GM12878 (cell line): ENCODE measurements at regions not wholly inside any gene's neighbourhood (a gene's known extent, or its start where the extent isn't known, plus 50 kb on each side); places are given as distances from the start of the nearest gene placed in this dataset.

Source experiments
- BHLHE40 ChIP-seq, 2 experiments: fragments of 450-650 bp in 1 of 2; IDR thresholded peaks; 2 replicates each; pipeline ENCODE4 v1.6.1; 2011 to 2017; ENCODE audit warnings: low read depth in 2 of 2, borderline replicate concordance in 1 of 2, improper control_type of control experiment in 1 of 2, low read length in 1 of 2, mild to moderate bottlenecking in 1 of 2
- CBX5 ChIP-seq: sonication (generic); IDR thresholded peaks from 2 replicates; pipeline ENCODE4 v1.6.1; 2016; ENCODE audit warnings: low read depth, moderate library complexity, mild to moderate bottlenecking, inconsistent platforms
- CHD1 ChIP-seq: IDR thresholded peaks from 2 replicates; pipeline ENCODE4 v1.6.1; 2012; ENCODE audit warnings: low read depth, low read length, improper control_type of control experiment
- CHD2 ChIP-seq: IDR thresholded peaks from 2 replicates; pipeline ENCODE4 v1.6.1; 2011; ENCODE audit warnings: low read depth, low read length, improper control_type of control experiment, borderline replicate concordance
- EGR1 ChIP-seq, 2 experiments: IDR thresholded peaks; 1 replicate in 1 of 2; 2 replicates in 1 of 2; pipeline ENCODE4 v1.6.1; 2011 to 2012; ENCODE audit warnings: low read depth in 2 of 2, low read length in 2 of 2, borderline replicate concordance in 1 of 2, mild to moderate bottlenecking in 1 of 2, moderate library complexity in 1 of 2
- EZH2 ChIP-seq: IDR thresholded peaks from 2 replicates; pipeline ENCODE4 v1.6.1; 2012; ENCODE audit warnings: low read depth, mild to moderate bottlenecking, control low read depth, inconsistent platforms, low read length, borderline replicate concordance; ENCODE audit not compliant: control insufficient read depth
- FOS ChIP-seq: IDR thresholded peaks from 3 replicates; pipeline ENCODE4 v1.6.1; 2011; ENCODE audit warnings: borderline replicate concordance; ENCODE audit not compliant: insufficient read length; ENCODE audit errors: extremely low read depth
- FOXK2 ChIP-seq: fragments of 450-650 bp; IDR thresholded peaks from 2 replicates; pipeline ENCODE4 v1.6.1; 2017; ENCODE audit warnings: mild to moderate bottlenecking, moderate library complexity
- HDAC6 ChIP-seq: fragments of 200-600 bp; sonication (generic); IDR thresholded peaks from one replicate; pipeline ENCODE4 v1.8.0; 2017; ENCODE audit warnings: antibody characterized with exemption; ENCODE audit not compliant: unreplicated experiment
- IKZF2 ChIP-seq, 2 experiments: fragments of 450-650 bp; IDR thresholded peaks; 2 replicates each; pipeline ENCODE4 v1.6.1; 2017; ENCODE audit warnings: mild to moderate bottlenecking in 2 of 2, moderate library complexity in 2 of 2
- JUND ChIP-seq: IDR thresholded peaks from 2 replicates; pipeline ENCODE4 v1.6.1; 2012; ENCODE audit warnings: low read depth, mild to moderate bottlenecking, low read length, improper control_type of control experiment, moderate library complexity
- MTA3 ChIP-seq: IDR thresholded peaks from 2 replicates; pipeline ENCODE4 v1.6.1; 2012; ENCODE audit warnings: low read length, inconsistent platforms, borderline replicate concordance
- NFIC ChIP-seq: IDR thresholded peaks from 2 replicates; pipeline ENCODE4 v1.6.1; 2012; ENCODE audit warnings: low read depth, mild to moderate bottlenecking, inconsistent platforms, low read length, moderate library complexity
- NR2C1 ChIP-seq: fragments of 450-650 bp; IDR thresholded peaks from 2 replicates; pipeline ENCODE4 v1.6.1; 2017; ENCODE audit warnings: antibody characterized with exemption, mild to moderate bottlenecking, moderate library complexity
- NR2C2 ChIP-seq: IDR thresholded peaks from 2 replicates; pipeline ENCODE4 v1.6.1; 2011; ENCODE audit warnings: borderline replicate concordance, low read depth; ENCODE audit not compliant: control insufficient read depth, insufficient read length
- RELB ChIP-seq: fragments of 450-650 bp; IDR thresholded peaks from 2 replicates; pipeline ENCODE4 v1.6.1; 2017; ENCODE audit warnings: low read depth, mild to moderate bottlenecking, moderate library complexity
- SIN3A ChIP-seq: IDR thresholded peaks from 2 replicates; pipeline ENCODE4 v1.6.1; 2012; ENCODE audit warnings: low read depth, low read length, improper control_type of control experiment
- SMARCA5 ChIP-seq: fragments of 450-650 bp; IDR thresholded peaks from 2 replicates; pipeline ENCODE4 v1.6.1; 2017; ENCODE audit warnings: mild to moderate bottlenecking
- STAT1 ChIP-seq: fragments of 450-650 bp; conservative IDR thresholded peaks from 2 replicates; pipeline ENCODE4 v1.6.1; 2014; ENCODE audit warnings: antibody characterized with exemption, mild to moderate bottlenecking
- YBX1 ChIP-seq: fragments of 450-650 bp; IDR thresholded peaks from 2 replicates; pipeline ENCODE4 v1.6.1; 2016; ENCODE audit warnings: antibody characterized with exemption
- ZNF592 ChIP-seq: fragments of 450-650 bp; IDR thresholded peaks from 2 replicates; pipeline ENCODE4 v1.6.1; 2017; ENCODE audit warnings: mild to moderate bottlenecking, moderate library complexity
- TF ChIP-seq, protein P1 (sequence below): fragments of 150-350 bp; IDR thresholded peaks from 2 replicates; pipeline ENCODE4 v1.6.1; 2014; ENCODE audit warnings: mild to moderate bottlenecking, low read depth, low read length
- TF ChIP-seq, protein P2 (sequence below): IDR thresholded peaks from 2 replicates; pipeline ENCODE4 v1.6.1; 2011; ENCODE audit warnings: low read depth, low read length, improper control_type of control experiment, borderline replicate concordance
- TF ChIP-seq, protein P3 (sequence below): IDR thresholded peaks from 2 replicates; pipeline ENCODE4 v1.6.1; 2012; ENCODE audit warnings: low read depth, low read length, improper control_type of control experiment

DNA sequence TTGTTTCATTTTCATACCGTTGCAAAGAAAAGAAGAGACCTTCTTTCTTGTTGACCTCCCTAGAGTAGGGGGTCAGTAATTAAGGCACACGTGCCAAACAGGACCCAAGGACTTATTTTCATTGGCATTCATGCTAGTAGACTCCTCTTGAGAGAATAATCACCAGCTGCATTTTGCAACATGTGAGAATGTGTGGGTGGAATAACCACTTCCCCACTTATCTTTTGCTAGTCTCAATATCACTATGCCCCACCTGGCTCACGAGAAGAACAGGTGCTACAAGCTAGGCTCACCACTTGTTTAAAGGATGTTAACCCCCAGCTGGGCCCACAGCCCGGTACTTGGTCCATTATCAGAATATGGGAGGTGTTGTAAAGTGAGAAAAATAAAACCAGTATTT lies 460.7 kb upstream of the MEF2C start (continued):
- TF ChIP-seq HDAC6 (no peak), MTA3 (peak; percentile 99), SMARCA5 (no peak), FOXK2 (no peak), IKZF2 (IDR thresholded peaks at IDR 0.05) (peak; percentile 95 to 96), NR2C2 (no peak), SIN3A (no peak), RELB (peak; percentile 89; the same call in 1 of the 2 replicates), CHD1 (no peak), BHLHE40 (IDR thresholded peaks at IDR 0.05; ENCODE audit: borderline replicate concordance in 1 of 2, low read depth in 2 of 2, low read length in 1 of 2) (peak; percentile 99 to 100), CHD2 (peak; percentile 91), YBX1 (no peak), EZH2 (no peak), EGR1 (IDR thresholded peaks at IDR 0.05; ENCODE audit: borderline replicate concordance in 1 of 2, low read depth in 2 of 2, low read length in 2 of 2) (peak; percentile 49 to 98), ZNF592 (no peak), NFIC (peak; percentile 99), NR2C1 (no peak), CBX5 (peak; percentile 97), FOS (no peak), STAT1 (no peak), JUND (peak; percentile 76; the same call in 1 of the 2 replicates)
- TF ChIP-seq, protein P1, sequence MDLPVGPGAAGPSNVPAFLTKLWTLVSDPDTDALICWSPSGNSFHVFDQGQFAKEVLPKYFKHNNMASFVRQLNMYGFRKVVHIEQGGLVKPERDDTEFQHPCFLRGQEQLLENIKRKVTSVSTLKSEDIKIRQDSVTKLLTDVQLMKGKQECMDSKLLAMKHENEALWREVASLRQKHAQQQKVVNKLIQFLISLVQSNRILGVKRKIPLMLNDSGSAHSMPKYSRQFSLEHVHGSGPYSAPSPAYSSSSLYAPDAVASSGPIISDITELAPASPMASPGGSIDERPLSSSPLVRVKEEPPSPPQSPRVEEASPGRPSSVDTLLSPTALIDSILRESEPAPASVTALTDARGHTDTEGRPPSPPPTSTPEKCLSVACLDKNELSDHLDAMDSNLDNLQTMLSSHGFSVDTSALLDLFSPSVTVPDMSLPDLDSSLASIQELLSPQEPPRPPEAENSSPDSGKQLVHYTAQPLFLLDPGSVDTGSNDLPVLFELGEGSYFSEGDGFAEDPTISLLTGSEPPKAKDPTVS = 0 out of 2 replicates have a peak, but pooled peaks have one; percentile 47
- TF ChIP-seq, protein P2, sequence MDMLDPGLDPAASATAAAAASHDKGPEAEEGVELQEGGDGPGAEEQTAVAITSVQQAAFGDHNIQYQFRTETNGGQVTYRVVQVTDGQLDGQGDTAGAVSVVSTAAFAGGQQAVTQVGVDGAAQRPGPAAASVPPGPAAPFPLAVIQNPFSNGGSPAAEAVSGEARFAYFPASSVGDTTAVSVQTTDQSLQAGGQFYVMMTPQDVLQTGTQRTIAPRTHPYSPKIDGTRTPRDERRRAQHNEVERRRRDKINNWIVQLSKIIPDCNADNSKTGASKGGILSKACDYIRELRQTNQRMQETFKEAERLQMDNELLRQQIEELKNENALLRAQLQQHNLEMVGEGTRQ = no peak; the same call in 1 of the 2 replicates
- TF ChIP-seq, protein P3, sequence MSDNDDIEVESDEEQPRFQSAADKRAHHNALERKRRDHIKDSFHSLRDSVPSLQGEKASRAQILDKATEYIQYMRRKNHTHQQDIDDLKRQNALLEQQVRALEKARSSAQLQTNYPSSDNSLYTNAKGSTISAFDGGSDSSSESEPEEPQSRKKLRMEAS = no peak
